ENCODE measurements at regions not wholly inside any gene's neighbourhood (a gene's known extent, or its start where the extent isn't known, plus 50 kb on each side); places are given as distances from the start of the nearest gene placed in this dataset.

DNA sequence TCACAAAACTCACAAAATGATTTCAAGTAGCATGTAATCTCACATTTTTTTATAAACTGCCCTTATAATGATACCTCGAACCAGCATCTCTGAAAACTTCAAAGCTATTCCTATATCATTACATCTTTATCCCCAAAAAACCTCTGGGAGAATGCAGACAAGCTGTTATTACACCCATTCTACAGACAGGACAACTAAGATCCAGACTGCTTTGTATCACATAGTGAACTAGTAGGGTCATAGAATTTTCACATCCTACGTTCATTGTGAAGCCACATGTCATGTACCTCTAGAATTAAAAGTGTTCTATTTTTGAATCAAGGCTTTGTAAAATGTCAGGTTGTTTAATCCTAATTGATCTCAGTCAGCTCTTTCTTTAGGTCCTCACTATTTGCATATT, 98.7 kb upstream of the RAP2B start:
- no peak overlapping the region for H3K4me3 ChIP-seq (ENCODE audit: low read depth, poor library complexity, severe bottlenecking)
- TF ChIP-seq, protein P1, sequence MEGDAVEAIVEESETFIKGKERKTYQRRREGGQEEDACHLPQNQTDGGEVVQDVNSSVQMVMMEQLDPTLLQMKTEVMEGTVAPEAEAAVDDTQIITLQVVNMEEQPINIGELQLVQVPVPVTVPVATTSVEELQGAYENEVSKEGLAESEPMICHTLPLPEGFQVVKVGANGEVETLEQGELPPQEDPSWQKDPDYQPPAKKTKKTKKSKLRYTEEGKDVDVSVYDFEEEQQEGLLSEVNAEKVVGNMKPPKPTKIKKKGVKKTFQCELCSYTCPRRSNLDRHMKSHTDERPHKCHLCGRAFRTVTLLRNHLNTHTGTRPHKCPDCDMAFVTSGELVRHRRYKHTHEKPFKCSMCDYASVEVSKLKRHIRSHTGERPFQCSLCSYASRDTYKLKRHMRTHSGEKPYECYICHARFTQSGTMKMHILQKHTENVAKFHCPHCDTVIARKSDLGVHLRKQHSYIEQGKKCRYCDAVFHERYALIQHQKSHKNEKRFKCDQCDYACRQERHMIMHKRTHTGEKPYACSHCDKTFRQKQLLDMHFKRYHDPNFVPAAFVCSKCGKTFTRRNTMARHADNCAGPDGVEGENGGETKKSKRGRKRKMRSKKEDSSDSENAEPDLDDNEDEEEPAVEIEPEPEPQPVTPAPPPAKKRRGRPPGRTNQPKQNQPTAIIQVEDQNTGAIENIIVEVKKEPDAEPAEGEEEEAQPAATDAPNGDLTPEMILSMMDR (IDR thresholded peaks at IDR 0.05) = no peak
- TF ChIP-seq POLR2A (IDR thresholded peaks at IDR 0.05) = no peak
- DNase-seq (ENCODE audit: low spot score in 2 of 2) = no peak
- intact Hi-C loops (cut with DNase I; ENCODE audit: low total_unique reads) = no loop called here
- 94% methylated on average over 2 of the region's 2 CpGs for whole genome bisulfite sequencing, 2 donors

DNA sequence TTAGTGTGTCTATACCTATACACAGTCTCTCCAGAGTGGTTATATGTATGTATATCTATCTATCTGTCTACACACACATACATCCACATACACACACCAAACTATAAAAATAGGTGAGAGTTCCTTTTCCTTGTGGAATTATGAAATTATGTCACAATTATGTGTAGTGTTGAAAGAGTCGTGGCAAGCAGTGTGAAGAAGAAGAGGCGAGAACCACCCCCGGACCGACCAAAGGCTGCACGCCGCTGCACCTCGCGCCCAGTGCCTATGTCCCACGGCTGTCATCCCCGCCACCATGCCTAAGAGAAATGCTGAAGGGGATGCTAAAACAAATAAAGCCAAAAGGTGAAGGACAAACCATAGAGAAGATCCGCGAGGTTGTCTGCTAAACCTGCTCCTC, 95.0 kb upstream of the RAP2B start:
- no peak for DNase-seq (ENCODE audit: low spot score in 2 of 2)
- no peak overlapping the region for H3K4me3 ChIP-seq (ENCODE audit: low read depth, poor library complexity, severe bottlenecking)
- TF ChIP-seq, protein P1 (IDR thresholded peaks at IDR 0.05) = no peak
- TF ChIP-seq POLR2A (IDR thresholded peaks at IDR 0.05) = no peak
- intact Hi-C loops (cut with DNase I; ENCODE audit: low total_unique reads) = no loop called here
- WGBS, 2 donors = 88 to 94% methylated on average over 12 of the region's 12 CpGs

DNA sequence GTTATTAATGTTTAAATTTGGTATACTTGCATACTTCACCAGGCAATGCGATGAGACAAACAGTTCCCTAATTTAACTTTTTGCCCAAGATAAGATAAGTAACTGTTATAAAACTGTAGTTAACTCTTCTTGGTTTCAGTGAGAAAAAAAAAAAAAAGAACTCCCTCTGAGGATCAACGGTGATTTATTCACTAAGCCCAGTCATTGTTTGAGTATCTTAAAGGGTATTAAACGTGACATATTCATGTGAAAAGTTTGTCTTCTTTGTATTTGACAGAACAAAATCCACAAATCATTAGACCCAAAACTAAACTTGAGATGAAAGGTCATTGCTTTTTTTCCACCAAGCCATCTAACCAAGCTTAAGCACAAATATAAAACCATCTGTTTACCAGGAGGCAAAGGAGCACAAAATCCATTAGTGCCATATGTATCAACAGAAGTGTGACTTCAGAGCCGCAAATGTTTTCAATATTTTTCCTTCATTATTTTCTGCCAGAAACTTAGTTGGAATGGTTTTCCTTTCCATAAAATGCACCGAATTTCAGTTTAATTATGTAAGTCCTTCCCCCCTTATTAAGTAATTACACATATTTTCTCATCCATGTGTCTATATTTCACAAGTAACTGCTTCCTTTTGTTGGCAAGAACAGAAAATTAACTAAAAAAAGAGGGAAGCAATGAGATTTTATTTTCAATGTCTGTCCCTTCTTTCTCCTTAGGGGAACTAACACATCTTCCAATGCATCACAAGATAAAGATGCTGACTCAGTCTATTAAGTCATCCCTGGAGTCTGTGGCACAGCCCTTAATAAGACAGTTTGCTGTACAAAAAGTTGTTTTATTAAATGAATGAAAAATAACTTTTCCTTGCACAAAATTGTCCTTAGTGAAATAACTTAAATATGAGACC, 92.2 kb upstream of the RAP2B start:
- DNase-seq (ENCODE audit: low spot score in 2 of 2) = no peak
- intact Hi-C loops (cut with DNase I; ENCODE audit: low total_unique reads) = no loop called here
- WGBS, 2 donors = 54 to 69% methylated on average over 5 of the region's 5 CpGs
- TF ChIP-seq, protein P1 (IDR thresholded peaks at IDR 0.05) = no peak
- no peak for TF ChIP-seq POLR2A (IDR thresholded peaks at IDR 0.05)
- no peak overlapping the region for H3K4me3 ChIP-seq (ENCODE audit: low read depth, poor library complexity, severe bottlenecking)

DNA sequence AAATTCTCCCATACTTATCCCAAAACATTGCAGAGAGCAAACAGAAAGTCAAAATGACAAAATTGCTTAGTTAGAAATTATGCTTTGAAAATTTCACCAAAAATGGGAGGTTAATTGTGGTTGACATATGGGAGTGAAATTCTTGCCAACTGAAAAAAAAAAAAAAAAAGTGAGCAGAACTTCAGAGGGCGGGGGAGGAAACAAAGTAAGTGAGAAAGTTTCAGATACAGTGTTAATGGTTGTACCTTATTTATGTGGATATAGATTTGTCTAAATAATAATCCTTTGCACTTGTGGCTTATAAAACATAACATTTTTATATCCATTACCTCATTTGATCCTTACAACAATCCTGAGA, 91.5 kb upstream of the RAP2B start:
- no peak for DNase-seq (ENCODE audit: low spot score in 2 of 2)
- no peak for TF ChIP-seq POLR2A (IDR thresholded peaks at IDR 0.05)
- TF ChIP-seq, protein P1 (IDR thresholded peaks at IDR 0.05) = no peak
- intact Hi-C loops (cut with DNase I; ENCODE audit: low total_unique reads) = no loop called here
- WGBS, 2 donors = 54 to 70% methylated on average over 1 of the region's 1 CpG
- no peak overlapping the region for H3K4me3 ChIP-seq (ENCODE audit: low read depth, poor library complexity, severe bottlenecking)

DNA sequence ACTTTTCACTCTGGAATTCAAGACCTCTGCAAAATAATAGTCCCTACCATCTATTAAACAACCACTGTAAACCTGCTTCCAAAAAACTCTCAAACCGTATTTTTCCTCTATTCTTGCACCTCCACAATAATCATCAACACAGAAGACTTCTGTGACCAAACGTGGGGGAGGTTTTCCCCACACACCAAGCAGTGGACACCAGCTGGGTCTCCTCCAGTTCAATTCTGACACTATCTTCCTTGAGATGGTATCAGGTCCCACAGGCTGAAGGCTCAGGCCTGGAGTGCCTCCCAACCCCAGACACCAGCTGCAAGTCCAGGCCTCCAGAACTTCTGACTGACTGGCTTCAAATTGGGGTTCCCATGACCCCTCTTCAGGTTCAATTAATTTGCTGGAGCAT, 89.6 kb upstream of the RAP2B start:
- 87 to 89% methylated on average over 2 of the region's 2 CpGs for WGBS, 2 donors
- H3K4me3 ChIP-seq (ENCODE audit: low read depth, poor library complexity, severe bottlenecking) = no peak overlapping the region
- DNase-seq (ENCODE audit: low spot score in 2 of 2) = no peak
- intact Hi-C loops (cut with DNase I; ENCODE audit: low total_unique reads) = no loop called here
- TF ChIP-seq, protein P1 (IDR thresholded peaks at IDR 0.05) = no peak
- TF ChIP-seq POLR2A (IDR thresholded peaks at IDR 0.05) = no peak

- 53 to 56% methylated on average over 5 of the region's 5 CpGs for WGBS, 2 donors
- TF ChIP-seq, protein P1 (IDR thresholded peaks at IDR 0.05) = no peak
- TF ChIP-seq POLR2A (IDR thresholded peaks at IDR 0.05) = no peak
- no peak for DNase-seq (ENCODE audit: low spot score in 2 of 2)
- no peak overlapping the region for H3K4me3 ChIP-seq (ENCODE audit: low read depth, poor library complexity, severe bottlenecking)
- intact Hi-C loops (cut with DNase I; ENCODE audit: low total_unique reads) = no loop called here
These were observed 89.2 kb upstream of the RAP2B start for GRCh38 chr3:153072856-153073255.

Data from lower leg skin (tissue), 4 donors.